ENCODE measurements at regions not wholly inside any gene's neighbourhood (a gene's known extent, or its start where the extent isn't known, plus 50 kb on each side); places are given as distances from the start of the nearest gene placed in this dataset.

DNA sequence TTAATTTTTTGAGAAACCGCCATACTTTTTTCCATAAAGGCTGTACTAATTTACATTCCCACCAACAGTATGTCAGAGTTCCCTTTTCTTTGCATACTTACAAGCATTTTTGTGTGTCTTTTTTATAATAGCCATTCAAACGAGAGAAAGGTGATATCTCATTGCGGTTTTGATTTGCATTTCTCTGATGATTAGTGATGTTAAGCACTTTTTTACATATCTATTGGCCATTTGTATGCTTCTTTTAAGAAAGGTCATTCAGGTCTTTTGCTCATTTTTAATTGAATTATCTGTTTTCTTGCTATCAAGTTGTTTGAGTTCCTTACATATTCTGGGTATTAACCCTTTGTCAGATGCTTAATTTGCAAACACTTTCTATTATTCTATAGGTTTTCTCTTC is 176.1 kb upstream of the UFL1 start:
- TF ChIP-seq, protein P1, sequence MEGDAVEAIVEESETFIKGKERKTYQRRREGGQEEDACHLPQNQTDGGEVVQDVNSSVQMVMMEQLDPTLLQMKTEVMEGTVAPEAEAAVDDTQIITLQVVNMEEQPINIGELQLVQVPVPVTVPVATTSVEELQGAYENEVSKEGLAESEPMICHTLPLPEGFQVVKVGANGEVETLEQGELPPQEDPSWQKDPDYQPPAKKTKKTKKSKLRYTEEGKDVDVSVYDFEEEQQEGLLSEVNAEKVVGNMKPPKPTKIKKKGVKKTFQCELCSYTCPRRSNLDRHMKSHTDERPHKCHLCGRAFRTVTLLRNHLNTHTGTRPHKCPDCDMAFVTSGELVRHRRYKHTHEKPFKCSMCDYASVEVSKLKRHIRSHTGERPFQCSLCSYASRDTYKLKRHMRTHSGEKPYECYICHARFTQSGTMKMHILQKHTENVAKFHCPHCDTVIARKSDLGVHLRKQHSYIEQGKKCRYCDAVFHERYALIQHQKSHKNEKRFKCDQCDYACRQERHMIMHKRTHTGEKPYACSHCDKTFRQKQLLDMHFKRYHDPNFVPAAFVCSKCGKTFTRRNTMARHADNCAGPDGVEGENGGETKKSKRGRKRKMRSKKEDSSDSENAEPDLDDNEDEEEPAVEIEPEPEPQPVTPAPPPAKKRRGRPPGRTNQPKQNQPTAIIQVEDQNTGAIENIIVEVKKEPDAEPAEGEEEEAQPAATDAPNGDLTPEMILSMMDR (IDR thresholded peaks at IDR 0.05), result no peak
- no peak for TF ChIP-seq POLR2A (IDR thresholded peaks at IDR 0.05)
- TF ChIP-seq EP300 (IDR thresholded peaks at IDR 0.05; ENCODE audit: low read depth), result no peak
- no peak for TF ChIP-seq POLR2AphosphoS5 (IDR thresholded peaks at IDR 0.05)
